GM23338 (cell line): ENCODE measurements at regions not wholly inside any gene's neighbourhood (a gene's known extent, or its start where the extent isn't known, plus 50 kb on each side); places are given as distances from the start of the nearest gene placed in this dataset.

Source experiments
- ATAC-seq: fragments of 200-7000 bp; cut with Tn5 transposase; 3 replicates; pipeline ENCODE4 v1.9.1; 2020
- DNase-seq: peaks from one replicate; pipeline ENCODE4 v3.0.0-alpha.2; 2015; ENCODE audit warnings: low spot score
- H2AFZ ChIP-seq: fragments of 200-600 bp; sonication (generic); 2 replicates; pipeline ENCODE4 v1.8.0; 2016; ENCODE audit warnings: antibody characterized with exemption, mild to moderate bottlenecking, moderate library complexity
- H3F3A ChIP-seq: fragments of 200-600 bp; sonication (generic); replicated peaks from 2 replicates; pipeline ENCODE4 v1.8.0; 2017; ENCODE audit warnings: antibody characterized with exemption, mixed run types, low read depth
- H3K27ac ChIP-seq: fragments of 200-600 bp; sonication (generic); 2 replicates; pipeline ENCODE4 v1.6.1; 2016; ENCODE audit warnings: low read depth
- H3K27me3 ChIP-seq: fragments of 200-600 bp; sonication (generic); 2 replicates; pipeline ENCODE4 v1.8.0; 2016; ENCODE audit warnings: mild to moderate bottlenecking, mixed run types, moderate library complexity; ENCODE audit not compliant: insufficient read depth
- H3K36me3 ChIP-seq: fragments of 200-600 bp; sonication (generic); 2 replicates; pipeline ENCODE4 v1.8.0; 2016; ENCODE audit warnings: mild to moderate bottlenecking; ENCODE audit not compliant: insufficient read depth
- H3K4me1 ChIP-seq: fragments of 200-600 bp; sonication (generic); 2 replicates; pipeline ENCODE4 v1.8.0; 2016; ENCODE audit warnings: mild to moderate bottlenecking, moderate library complexity; ENCODE audit not compliant: insufficient read depth
- H3K4me2 ChIP-seq: fragments of 200-600 bp; sonication (generic); 2 replicates; pipeline ENCODE4 v1.7.1; 2017; ENCODE audit warnings: mixed run types
- H3K4me3 ChIP-seq: fragments of 200-600 bp; sonication (generic); 2 replicates; pipeline ENCODE4 v1.6.1; 2016; ENCODE audit warnings: mixed run types
- H3K79me2 ChIP-seq: fragments of 200-600 bp; sonication (generic); replicated peaks from 2 replicates; pipeline ENCODE4 v1.8.0; 2017; ENCODE audit warnings: mild to moderate bottlenecking; ENCODE audit not compliant: insufficient read depth
- H3K9me2 ChIP-seq: fragments of 200-600 bp; sonication (generic); 2 replicates; pipeline ENCODE4 v1.8.0; 2017; ENCODE audit not compliant: insufficient read depth
- H4K20me1 ChIP-seq: fragments of 200-600 bp; sonication (generic); replicated peaks from 2 replicates; pipeline ENCODE4 v1.8.0; 2017; ENCODE audit warnings: mild to moderate bottlenecking; ENCODE audit not compliant: insufficient read depth
- H3K27ac Mint-ChIP-seq: 2 replicates; pipeline ENCODE4 v1.8.0; 2020; ENCODE audit warnings: inconsistent platforms, mild to moderate bottlenecking, moderate library complexity, mixed read lengths
- H3K27me3 Mint-ChIP-seq: 3 replicates; pipeline ENCODE4 v1.8.0; 2022; ENCODE audit warnings: low read depth, mild to moderate bottlenecking, moderate library complexity, mixed read lengths, inconsistent platforms; ENCODE audit not compliant: insufficient read depth, poor library complexity
- H3K36me3 Mint-ChIP-seq: 3 replicates; pipeline ENCODE4 v1.8.0; 2021; ENCODE audit warnings: low read depth, mild to moderate bottlenecking, inconsistent platforms, moderate library complexity, mixed read lengths
- H3K4me1 Mint-ChIP-seq: 3 replicates; pipeline ENCODE4 v1.8.0; 2020; ENCODE audit warnings: mild to moderate bottlenecking, inconsistent platforms, mixed read lengths
- H3K4me3 Mint-ChIP-seq: 3 replicates; pipeline ENCODE4 v1.8.0; 2021; ENCODE audit warnings: moderate library complexity, mild to moderate bottlenecking, inconsistent platforms, mixed read lengths
- H3K9me3 Mint-ChIP-seq: 3 replicates; pipeline ENCODE4 v1.8.0; 2020; ENCODE audit warnings: moderate library complexity, mild to moderate bottlenecking, inconsistent platforms, mixed read lengths
- CREB1 ChIP-seq: fragments of 250-450 bp; sonication (Bioruptor Pico); IDR thresholded peaks from 2 replicates; pipeline ENCODE4 v1.5.0; 2020; ENCODE audit warnings: low read depth, mild to moderate bottlenecking, moderate library complexity
- CTCF ChIP-seq, 2 experiments: fragments of 200-600 bp in 1 of 2; sonication (generic) in 1 of 2; conservative IDR thresholded peaks; 2 replicates each; pipeline versions ENCODE4 v1.5.1 to v1.6.1; 2016 to 2017; ENCODE audit warnings: antibody characterized with exemption in 2 of 2, low read depth in 2 of 2, mild to moderate bottlenecking in 2 of 2, moderate library complexity in 1 of 2
- EZH2 ChIP-seq: fragments of 200-600 bp; sonication (generic); IDR thresholded peaks from one replicate; pipeline ENCODE4 v1.8.0; 2017; ENCODE audit warnings: antibody characterized with exemption, mild to moderate bottlenecking, low read depth; ENCODE audit not compliant: unreplicated experiment
- EZH2phosphoT487 ChIP-seq: fragments of 200-600 bp; sonication (generic); IDR thresholded peaks from one replicate; pipeline ENCODE4 v1.8.1; 2018; ENCODE audit warnings: antibody characterized with exemption; ENCODE audit not compliant: unreplicated experiment
- JUNB ChIP-seq: IDR thresholded peaks from one replicate; pipeline ENCODE4 v1.6.1; 2016; ENCODE audit warnings: antibody characterized with exemption; ENCODE audit not compliant: unreplicated experiment
- NANOG ChIP-seq: IDR thresholded peaks from 2 replicates; pipeline ENCODE4 v1.6.1; 2016; ENCODE audit warnings: antibody characterized with exemption, borderline replicate concordance
- POLR2AphosphoS5 ChIP-seq: IDR thresholded peaks from 2 replicates; pipeline ENCODE4 v1.6.1; 2016; ENCODE audit warnings: antibody characterized with exemption, low read depth
- REST ChIP-seq: IDR thresholded peaks from one replicate; pipeline ENCODE4 v1.6.1; 2018; ENCODE audit warnings: antibody characterized with exemption; ENCODE audit not compliant: unreplicated experiment
- STAT1 ChIP-seq: IDR thresholded peaks from one replicate; pipeline ENCODE4 v1.6.1; 2016; ENCODE audit warnings: antibody characterized with exemption; ENCODE audit not compliant: unreplicated experiment
- ZNF114 ChIP-seq: fragments of 250-450 bp; sonication (Bioruptor Pico); IDR thresholded peaks from 2 replicates; pipeline ENCODE4 v1.5.0; 2020; ENCODE audit warnings: mild to moderate bottlenecking, moderate library complexity
- ZNF331 ChIP-seq: fragments of 250-450 bp; sonication (Bioruptor Pico); IDR thresholded peaks from 2 replicates; pipeline ENCODE4 v1.5.0; 2020; ENCODE audit warnings: low read depth, mild to moderate bottlenecking, moderate library complexity
- TF ChIP-seq, protein P1 (sequence below): IDR thresholded peaks from 2 replicates; pipeline ENCODE4 v1.6.1; 2016; ENCODE audit warnings: antibody characterized with exemption
- TF ChIP-seq, protein P2 (sequence below): fragments of 250-450 bp; sonication (Bioruptor Pico); IDR thresholded peaks from 2 replicates; pipeline ENCODE4 v1.5.0; 2020; ENCODE audit warnings: mild to moderate bottlenecking, moderate library complexity

- H2AFZ ChIP-seq, result no peak overlapping the region
- no peaks in the 10 kb centered on the region for H4K20me1 ChIP-seq
- no peaks in the 10 kb centered on the region for H3F3A ChIP-seq
- no peak for DNase-seq
- no peak for ATAC-seq
- H3K4me1 ChIP-seq, result peaks cover 11% of the 10 kb centered on the region; the same call in 1 of the 2 replicates
- Mint-ChIP-seq H3K9me3 (peaks cover 25% of the 10 kb centered on the region), H3K4me1 (peaks cover 5% of the 10 kb centered on the region; the same call in 1 of the 3 replicates), H3K27me3 (no peaks in the 10 kb centered on the region), H3K4me3 (no peak overlapping the region), H3K27ac (no peak overlapping the region), H3K36me3 (peaks cover 3% of the 10 kb centered on the region; the same call in 1 of the 3 replicates)
- H3K9me2 ChIP-seq, result no peaks in the 10 kb centered on the region
- no peaks in the 10 kb centered on the region for H3K36me3 ChIP-seq
- no peak for TF ChIP-seq EZH2phosphoT487
- TF ChIP-seq EZH2, result no peak
- TF ChIP-seq REST, result no peak
- no peak for TF ChIP-seq ZNF331 (CRISPR knock-in tag)
- TF ChIP-seq CTCF (conservative IDR thresholded peaks at IDR 0.05; ENCODE audit: low read depth in 2 of 2), result no peak
- TF ChIP-seq CREB1 (CRISPR knock-in tag), result no peak
- TF ChIP-seq, protein P1, sequence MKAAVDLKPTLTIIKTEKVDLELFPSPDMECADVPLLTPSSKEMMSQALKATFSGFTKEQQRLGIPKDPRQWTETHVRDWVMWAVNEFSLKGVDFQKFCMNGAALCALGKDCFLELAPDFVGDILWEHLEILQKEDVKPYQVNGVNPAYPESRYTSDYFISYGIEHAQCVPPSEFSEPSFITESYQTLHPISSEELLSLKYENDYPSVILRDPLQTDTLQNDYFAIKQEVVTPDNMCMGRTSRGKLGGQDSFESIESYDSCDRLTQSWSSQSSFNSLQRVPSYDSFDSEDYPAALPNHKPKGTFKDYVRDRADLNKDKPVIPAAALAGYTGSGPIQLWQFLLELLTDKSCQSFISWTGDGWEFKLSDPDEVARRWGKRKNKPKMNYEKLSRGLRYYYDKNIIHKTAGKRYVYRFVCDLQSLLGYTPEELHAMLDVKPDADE, result no peak
- no peak for TF ChIP-seq ZNF114
- TF ChIP-seq NANOG, result no peak
- TF ChIP-seq, protein P2, sequence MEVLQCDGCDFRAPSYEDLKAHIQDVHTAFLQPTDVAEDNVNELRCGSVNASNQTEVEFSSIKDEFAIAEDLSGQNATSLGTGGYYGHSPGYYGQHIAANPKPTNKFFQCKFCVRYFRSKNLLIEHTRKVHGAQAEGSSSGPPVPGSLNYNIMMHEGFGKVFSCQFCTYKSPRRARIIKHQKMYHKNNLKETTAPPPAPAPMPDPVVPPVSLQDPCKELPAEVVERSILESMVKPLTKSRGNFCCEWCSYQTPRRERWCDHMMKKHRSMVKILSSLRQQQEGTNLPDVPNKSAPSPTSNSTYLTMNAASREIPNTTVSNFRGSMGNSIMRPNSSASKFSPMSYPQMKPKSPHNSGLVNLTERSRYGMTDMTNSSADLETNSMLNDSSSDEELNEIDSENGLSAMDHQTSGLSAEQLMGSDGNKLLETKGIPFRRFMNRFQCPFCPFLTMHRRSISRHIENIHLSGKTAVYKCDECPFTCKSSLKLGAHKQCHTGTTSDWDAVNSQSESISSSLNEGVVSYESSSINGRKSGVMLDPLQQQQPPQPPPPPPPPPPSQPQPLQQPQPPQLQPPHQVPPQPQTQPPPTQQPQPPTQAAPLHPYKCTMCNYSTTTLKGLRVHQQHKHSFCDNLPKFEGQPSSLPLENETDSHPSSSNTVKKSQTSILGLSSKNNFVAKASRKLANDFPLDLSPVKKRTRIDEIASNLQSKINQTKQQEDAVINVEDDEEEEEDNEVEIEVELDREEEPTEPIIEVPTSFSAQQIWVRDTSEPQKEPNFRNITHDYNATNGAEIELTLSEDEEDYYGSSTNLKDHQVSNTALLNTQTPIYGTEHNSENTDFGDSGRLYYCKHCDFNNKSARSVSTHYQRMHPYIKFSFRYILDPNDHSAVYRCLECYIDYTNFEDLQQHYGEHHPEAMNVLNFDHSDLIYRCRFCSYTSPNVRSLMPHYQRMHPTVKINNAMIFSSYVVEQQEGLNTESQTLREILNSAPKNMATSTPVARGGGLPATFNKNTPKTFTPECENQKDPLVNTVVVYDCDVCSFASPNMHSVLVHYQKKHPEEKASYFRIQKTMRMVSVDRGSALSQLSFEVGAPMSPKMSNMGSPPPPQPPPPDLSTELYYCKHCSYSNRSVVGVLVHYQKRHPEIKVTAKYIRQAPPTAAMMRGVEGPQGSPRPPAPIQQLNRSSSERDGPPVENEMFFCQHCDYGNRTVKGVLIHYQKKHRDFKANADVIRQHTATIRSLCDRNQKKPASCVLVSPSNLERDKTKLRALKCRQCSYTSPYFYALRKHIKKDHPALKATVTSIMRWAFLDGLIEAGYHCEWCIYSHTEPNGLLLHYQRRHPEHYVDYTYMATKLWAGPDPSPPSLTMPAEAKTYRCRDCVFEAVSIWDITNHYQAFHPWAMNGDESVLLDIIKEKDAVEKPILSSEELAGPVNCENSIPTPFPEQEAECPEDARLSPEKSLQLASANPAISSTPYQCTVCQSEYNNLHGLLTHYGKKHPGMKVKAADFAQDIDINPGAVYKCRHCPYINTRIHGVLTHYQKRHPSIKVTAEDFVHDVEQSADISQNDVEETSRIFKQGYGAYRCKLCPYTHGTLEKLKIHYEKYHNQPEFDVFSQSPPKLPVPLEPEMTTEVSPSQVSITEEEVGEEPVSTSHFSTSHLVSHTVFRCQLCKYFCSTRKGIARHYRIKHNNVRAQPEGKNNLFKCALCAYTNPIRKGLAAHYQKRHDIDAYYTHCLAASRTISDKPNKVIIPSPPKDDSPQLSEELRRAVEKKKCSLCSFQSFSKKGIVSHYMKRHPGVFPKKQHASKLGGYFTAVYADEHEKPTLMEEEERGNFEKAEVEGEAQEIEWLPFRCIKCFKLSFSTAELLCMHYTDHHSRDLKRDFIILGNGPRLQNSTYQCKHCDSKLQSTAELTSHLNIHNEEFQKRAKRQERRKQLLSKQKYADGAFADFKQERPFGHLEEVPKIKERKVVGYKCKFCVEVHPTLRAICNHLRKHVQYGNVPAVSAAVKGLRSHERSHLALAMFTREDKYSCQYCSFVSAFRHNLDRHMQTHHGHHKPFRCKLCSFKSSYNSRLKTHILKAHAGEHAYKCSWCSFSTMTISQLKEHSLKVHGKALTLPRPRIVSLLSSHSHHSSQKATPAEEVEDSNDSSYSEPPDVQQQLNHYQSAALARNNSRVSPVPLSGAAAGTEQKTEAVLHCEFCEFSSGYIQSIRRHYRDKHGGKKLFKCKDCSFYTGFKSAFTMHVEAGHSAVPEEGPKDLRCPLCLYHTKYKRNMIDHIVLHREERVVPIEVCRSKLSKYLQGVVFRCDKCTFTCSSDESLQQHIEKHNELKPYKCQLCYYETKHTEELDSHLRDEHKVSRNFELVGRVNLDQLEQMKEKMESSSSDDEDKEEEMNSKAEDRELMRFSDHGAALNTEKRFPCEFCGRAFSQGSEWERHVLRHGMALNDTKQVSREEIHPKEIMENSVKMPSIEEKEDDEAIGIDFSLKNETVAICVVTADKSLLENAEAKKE (CRISPR knock-in tag), result no peak
- TF ChIP-seq STAT1, result no peak
- TF ChIP-seq POLR2AphosphoS5, result no peak
- no peak for TF ChIP-seq JUNB
- H3K79me2 ChIP-seq, result no peaks in the 10 kb centered on the region
- no peaks in the 10 kb centered on the region for H3K27me3 ChIP-seq
- H3K27ac ChIP-seq, result no peak overlapping the region
- H3K4me2 ChIP-seq, result no peak overlapping the region; the same call in 1 of the 2 replicates
- H3K4me3 ChIP-seq, result no peak overlapping the region
Measured at GRCh38 chr6:66357781-66358180, 650.8 kb upstream of the EYS start.
